Muscle of leg (tissue), 3 donors: ENCODE measurements at regions not wholly inside any gene's neighbourhood (a gene's known extent, or its start where the extent isn't known, plus 50 kb on each side); places are given as distances from the start of the nearest gene placed in this dataset.

Experiments
- DNase-seq: peaks from one replicate; pipeline ENCODE4 v3.0.0; 2013
- H3K27ac ChIP-seq: one replicate; pipeline ENCODE4 v1.5.1; 2013; ENCODE audit warnings: mild to moderate bottlenecking, low read length, control low read depth
- H3K27me3 ChIP-seq: one replicate; pipeline ENCODE4 v1.6.1; 2013; ENCODE audit warnings: low read length; ENCODE audit not compliant: control insufficient read depth, insufficient read depth
- H3K36me3 ChIP-seq: one replicate; pipeline ENCODE4 v1.6.1; 2013; ENCODE audit warnings: low read length; ENCODE audit not compliant: control insufficient read depth, insufficient read depth
- H3K4me1 ChIP-seq: one replicate; pipeline ENCODE4 v1.6.1; 2013; ENCODE audit warnings: low read length; ENCODE audit not compliant: control insufficient read depth, insufficient read depth
- H3K4me3 ChIP-seq: one replicate; pipeline ENCODE4 v1.5.1; 2013; ENCODE audit warnings: low read length, control low read depth
- H3K9me3 ChIP-seq: replicated peaks from 2 replicates; pipeline ENCODE4 v1.6.1; 2013; ENCODE audit warnings: low read depth, low read length; ENCODE audit not compliant: control insufficient read depth
- WGBS: methylation state at CpG from one replicate; pipeline ENCODE4 v1.1.5; 2013; ENCODE audit warnings: missing lambda C conversion rate; ENCODE audit not compliant: insufficient coverage; 5-methylcytosine and 5-hydroxymethylcytosine counted together

DNA sequence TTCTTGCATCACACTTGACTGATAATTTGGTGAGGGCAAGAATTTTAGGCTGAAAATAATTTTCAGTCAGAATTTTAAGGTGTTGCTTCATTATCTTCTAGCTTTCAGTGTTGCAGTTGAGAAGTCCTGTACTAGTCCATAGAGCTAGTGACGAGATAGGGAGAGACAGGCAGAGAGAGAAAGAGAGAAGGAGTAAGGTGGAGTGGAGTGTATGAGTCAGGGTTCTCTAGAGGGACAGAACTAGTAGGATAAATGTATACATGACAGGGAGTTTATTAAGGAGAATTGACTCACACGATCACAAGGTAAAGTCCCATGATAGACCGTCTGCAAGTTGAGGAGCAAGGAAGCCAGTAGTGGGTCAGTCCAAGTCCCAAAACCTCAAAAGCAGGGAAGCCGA lies 127.2 kb downstream of the UTP18 start:
- Histone ChIP-seq H3K36me3 (no peaks in the 10 kb centered on the region), H3K4me3 (no peak overlapping the region), H3K27me3 (peaks cover 2% of the 10 kb centered on the region), H3K4me1 (no peaks in the 10 kb centered on the region), H3K27ac (no peak overlapping the region), H3K9me3 (no peaks in the 10 kb centered on the region)
- no peak for DNase-seq
- WGBS: 67% methylated on average over 4 of the region's 4 CpGs

DNA sequence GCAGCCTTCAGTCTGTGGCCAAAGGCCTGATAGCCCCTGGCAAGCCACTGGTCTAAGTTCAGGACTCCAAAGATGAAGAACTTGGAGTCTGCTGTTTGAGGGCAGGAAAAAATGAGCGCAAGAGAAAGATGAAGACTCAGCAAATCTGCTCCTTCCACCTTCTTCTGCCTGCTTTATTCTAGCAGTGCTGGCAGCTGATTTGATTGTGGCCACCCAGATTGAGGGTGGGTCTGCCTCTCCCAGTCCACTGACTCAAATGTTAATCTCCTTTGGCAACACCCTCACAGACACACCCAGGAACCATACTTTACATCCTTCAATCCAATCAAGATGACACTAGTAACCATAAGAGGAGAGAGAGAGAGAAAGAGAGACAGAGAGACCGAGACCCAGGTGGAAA lies 127.6 kb downstream of the UTP18 start:
- Histone ChIP-seq H3K4me3 (no peak overlapping the region), H3K9me3 (no peaks in the 10 kb centered on the region), H3K27ac (no peak overlapping the region), H3K4me1 (no peaks in the 10 kb centered on the region), H3K27me3 (peaks cover 2% of the 10 kb centered on the region), H3K36me3 (no peaks in the 10 kb centered on the region)
- DNase-seq: no peak
- no CpG with 5 or more reads among the region's 2 CpGs for WGBS

DNA sequence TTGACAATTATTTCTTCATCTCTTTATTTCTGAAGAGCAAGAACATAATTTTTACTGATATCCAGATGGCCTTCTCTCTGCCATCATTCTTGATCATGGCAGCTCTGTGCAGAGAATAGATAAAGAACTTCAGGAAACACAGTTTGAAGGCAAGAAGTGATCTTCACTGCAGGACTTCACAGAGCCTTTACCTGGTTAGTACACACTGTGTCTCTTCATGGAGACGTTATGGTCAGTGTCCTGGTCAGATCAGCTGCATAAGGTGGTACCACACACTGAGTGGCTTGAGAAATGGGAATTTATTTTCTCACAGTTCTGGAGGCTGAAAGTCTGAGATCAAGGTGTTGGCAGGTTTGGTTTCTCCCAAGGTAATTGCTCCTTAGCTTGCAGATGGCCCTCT lies 129.5 kb downstream of the UTP18 start:
- Histone ChIP-seq H3K4me1 (no peaks in the 10 kb centered on the region), H3K9me3 (no peaks in the 10 kb centered on the region), H3K27ac (no peak overlapping the region), H3K27me3 (peaks cover 2% of the 10 kb centered on the region), H3K36me3 (no peaks in the 10 kb centered on the region), H3K4me3 (no peak overlapping the region)
- no peak for DNase-seq
- WGBS: 80% methylated on average over 1 of the region's 1 CpG

DNA sequence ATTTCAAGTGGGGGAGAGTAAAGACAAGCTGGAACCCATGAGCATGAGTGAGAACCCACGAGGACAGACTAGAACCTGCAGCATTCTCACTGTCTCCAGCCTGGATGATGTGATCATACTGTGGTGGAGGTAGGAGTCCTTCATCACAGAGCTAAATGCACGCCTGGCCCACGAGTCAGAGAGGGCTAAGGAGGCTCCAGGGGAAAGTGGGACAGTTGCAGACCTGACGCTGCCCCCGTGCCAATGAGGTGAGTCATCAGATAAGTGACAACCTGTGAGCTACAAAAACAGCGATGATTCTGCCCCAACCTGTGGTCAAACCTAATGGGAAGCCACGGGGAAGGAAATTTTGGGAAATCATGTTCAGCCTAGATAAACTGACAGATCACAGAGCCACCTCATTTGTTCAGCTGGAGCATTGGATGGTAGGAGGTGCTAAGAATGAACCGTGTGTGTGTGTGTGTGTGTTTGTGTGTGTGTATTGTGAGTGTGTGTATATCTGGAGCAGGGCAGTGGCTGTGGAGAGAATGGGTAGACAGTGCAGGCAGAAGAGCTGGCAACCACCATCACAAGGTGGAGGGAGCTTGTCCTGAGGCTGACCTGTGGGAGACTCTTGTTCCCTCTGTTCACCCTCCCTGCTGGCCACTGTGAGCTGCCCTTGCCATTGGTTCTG lies 131.8 kb downstream of the UTP18 start:
- H3K27me3 ChIP-seq: peaks cover 5% of the 10 kb centered on the region
- no peaks in the 10 kb centered on the region for H3K4me1 ChIP-seq
- no peak overlapping the region for H3K27ac ChIP-seq
- DNase-seq: no peak
- H3K9me3 ChIP-seq: no peaks in the 10 kb centered on the region
- H3K4me3 ChIP-seq: no peak overlapping the region
- WGBS: 82% methylated on average over 8 of the region's 8 CpGs
- no peaks in the 10 kb centered on the region for H3K36me3 ChIP-seq

GRCh38 chr17:51395621-51396020 lies 135.3 kb downstream of the UTP18 start:
- no peaks in the 10 kb centered on the region for H3K9me3 ChIP-seq
- no peaks in the 10 kb centered on the region for H3K36me3 ChIP-seq
- H3K27me3 ChIP-seq: peaks cover 2% of the 10 kb centered on the region
- H3K27ac ChIP-seq: no peak overlapping the region
- H3K4me1 ChIP-seq: no peaks in the 10 kb centered on the region
- no peak overlapping the region for H3K4me3 ChIP-seq
- DNase-seq: no peak
- 61% methylated on average over 6 of the region's 6 CpGs for WGBS

GRCh38 chr17:51397361-51398127 lies 137.2 kb downstream of the UTP18 start:
- H3K27me3 ChIP-seq: peaks cover 2% of the 10 kb centered on the region
- DNase-seq: no peak
- no peaks in the 10 kb centered on the region for H3K9me3 ChIP-seq
- no peak overlapping the region for H3K4me3 ChIP-seq
- WGBS: 74% methylated on average over 4 of the region's 8 CpGs
- no peaks in the 10 kb centered on the region for H3K36me3 ChIP-seq
- no peaks in the 10 kb centered on the region for H3K4me1 ChIP-seq
- H3K27ac ChIP-seq: no peak overlapping the region

DNA sequence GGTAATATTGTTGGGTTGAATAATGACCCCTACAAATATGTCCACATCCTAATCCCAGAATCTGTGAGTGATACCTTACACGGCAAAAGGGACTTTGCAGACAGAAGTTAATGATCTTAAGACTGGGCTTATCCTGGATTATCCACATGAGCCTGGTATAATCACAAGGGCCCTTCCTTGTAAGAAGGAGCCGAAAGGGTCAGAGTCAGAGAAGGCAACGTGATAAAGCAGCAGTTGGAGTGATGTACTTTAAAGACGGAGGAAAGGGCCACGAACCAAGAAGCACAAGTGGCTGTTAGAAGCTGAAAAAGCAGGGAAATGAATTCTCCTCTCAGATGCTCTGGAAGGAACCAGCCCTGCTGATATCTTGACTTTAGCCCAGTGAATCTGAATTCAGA lies 137.8 kb downstream of the UTP18 start:
- no peak overlapping the region for H3K27ac ChIP-seq
- H3K4me3 ChIP-seq: no peak overlapping the region
- no peaks in the 10 kb centered on the region for H3K9me3 ChIP-seq
- no peak for DNase-seq
- WGBS: 40% methylated on average over 4 of the region's 5 CpGs
- H3K4me1 ChIP-seq: no peaks in the 10 kb centered on the region
- no peaks in the 10 kb centered on the region for H3K36me3 ChIP-seq
- peaks cover 4% of the 10 kb centered on the region for H3K27me3 ChIP-seq

DNA sequence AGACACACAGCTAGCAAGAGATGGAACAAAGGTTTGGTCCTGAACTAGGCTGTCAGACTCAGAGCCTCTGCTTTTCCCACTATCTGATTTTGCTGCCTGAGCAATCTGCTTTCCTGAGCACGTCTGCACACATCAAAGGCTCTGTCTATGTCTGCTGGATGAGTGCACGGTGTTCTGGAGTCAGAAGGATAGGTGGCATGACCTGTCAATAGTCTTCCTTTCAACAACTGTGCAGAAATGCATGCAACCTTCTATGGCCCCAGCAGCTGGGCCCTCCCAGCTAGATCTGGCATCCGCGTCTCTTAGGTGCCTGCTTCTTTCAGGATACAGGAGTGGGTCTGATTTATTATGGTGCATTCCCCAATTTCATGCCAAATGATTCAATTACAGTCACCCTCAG lies 138.3 kb downstream of the UTP18 start:
- no peak overlapping the region for H3K4me3 ChIP-seq
- 29% methylated on average over 2 of the region's 4 CpGs for WGBS
- no peak for DNase-seq
- no peak overlapping the region for H3K27ac ChIP-seq
- H3K36me3 ChIP-seq: no peaks in the 10 kb centered on the region
- H3K27me3 ChIP-seq: peaks cover 7% of the 10 kb centered on the region
- no peaks in the 10 kb centered on the region for H3K4me1 ChIP-seq
- H3K9me3 ChIP-seq: no peaks in the 10 kb centered on the region

- H3K4me1 ChIP-seq: no peaks in the 10 kb centered on the region
- WGBS: 76% methylated on average over 2 of the region's 5 CpGs
- DNase-seq: no peak
Measured at GRCh38 chr17:51401279-51401678, 140.9 kb downstream of the UTP18 start.

GRCh38 chr17:51402899-51403298 lies 142.6 kb downstream of the UTP18 start:
- Histone ChIP-seq H3K4me1 (no peaks in the 10 kb centered on the region), H3K4me3 (no peak overlapping the region), H3K27me3 (peaks cover 6% of the 10 kb centered on the region), H3K36me3 (no peaks in the 10 kb centered on the region), H3K9me3 (no peaks in the 10 kb centered on the region), H3K27ac (no peak overlapping the region)
- WGBS: 30% methylated on average over 1 of the region's 1 CpG
- DNase-seq: no peak

More at GRCh38 chr17:51401279-51401678, 140.9 kb downstream of the UTP18 start:
- no peaks in the 10 kb centered on the region for H3K9me3 ChIP-seq
- H3K27ac ChIP-seq: no peak overlapping the region
- no peaks in the 10 kb centered on the region for H3K36me3 ChIP-seq
- H3K27me3 ChIP-seq: peaks cover 8% of the 10 kb centered on the region
- H3K4me3 ChIP-seq: no peak overlapping the region
